Cardiac fibroblast (primary cell): ENCODE measurements at regions not wholly inside any gene's neighbourhood (a gene's known extent, or its start where the extent isn't known, plus 50 kb on each side); places are given as distances from the start of the nearest gene placed in this dataset.
A peak's percentile ranks its signal among the peaks of the same experiment; 100 is the strongest.
"Not testable (repeated sequence)": the region's sequence is repeated elsewhere in the genome, so short reads cannot be mapped to it uniquely, and the experiment has no call there.

Experiments used
- DNase-seq, 2 donors: peaks; one replicate each; pipeline versions ENCODE4 v3.0.0 to v3.0.0-alpha.2; 2010; ENCODE audit warnings: low read depth in 2 of 2
- H3K4me3 ChIP-seq, 2 donors: replicated peaks in 1 of 2; 1 replicate in 1 of 2; 2 replicates in 1 of 2; pipeline ENCODE4 v1.5.1; 2011; ENCODE audit warnings: low read depth in 2 of 2, low read length in 2 of 2, mild to moderate bottlenecking in 2 of 2, moderate library complexity in 1 of 2

GRCh38 chrY:4035801-4036511 lies 457.1 kb downstream of the TGIF2LY start:
- DNase-seq, result peak in 1 of 2 donors; percentile 69
- H3K4me3 ChIP-seq, result not testable (repeated sequence)
